Lower lobe of right lung (tissue), 2 donors: ENCODE measurements at regions not wholly inside any gene's neighbourhood (a gene's known extent, or its start where the extent isn't known, plus 50 kb on each side); places are given as distances from the start of the nearest gene placed in this dataset.

Experiments
- ATAC-seq, 2 donors: fragments of 200-7000 bp; cut with Tn5 transposase; one replicate each; pipeline ENCODE4 v1.9.1; 2020 to 2022; ENCODE audit warnings: mild to moderate bottlenecking in 2 of 2, moderate library complexity in 2 of 2
- DNase-seq: peaks from one replicate; pipeline ENCODE4 v3.0.0-alpha.2; 2020
- H3K27ac ChIP-seq: fragments of 200-600 bp; one replicate; pipeline ENCODE4 v1.8.0; 2022
- H3K27me3 ChIP-seq: fragments of 200-600 bp; one replicate; pipeline ENCODE4 v1.8.0; 2022; ENCODE audit warnings: low read depth
- H3K36me3 ChIP-seq: fragments of 200-600 bp; one replicate; pipeline ENCODE4 v1.8.0; 2022; ENCODE audit warnings: mild to moderate bottlenecking
- H3K4me1 ChIP-seq: fragments of 200-600 bp; one replicate; pipeline ENCODE4 v1.8.0; 2022
- H3K4me3 ChIP-seq: fragments of 200-600 bp; one replicate; pipeline ENCODE4 v1.8.0; 2022; ENCODE audit warnings: mild to moderate bottlenecking
- H3K9me3 ChIP-seq: fragments of 200-600 bp; one replicate; pipeline ENCODE4 v1.8.0; 2022
- CTCF ChIP-seq: fragments of 200-600 bp; IDR thresholded peaks from one replicate; pipeline ENCODE4 v1.8.0; 2022; ENCODE audit warnings: antibody characterized with exemption, mild to moderate bottlenecking
- intact Hi-C: fragments of 100-400 bp; cut with DNase I; formaldehyde crosslinking; loops from one replicate; pipeline ENCODE4 v1.11.0; 2022
- donor health status: DM: no; HTN: yes; CAD: no; lungs with severe emphysema.

- no peak for TF ChIP-seq CTCF
- no peak overlapping the region for H3K27ac ChIP-seq
- ATAC-seq (no peak), DNase-seq (no peak)
- no peak overlapping the region for H3K4me3 ChIP-seq
- no peaks in the 10 kb centered on the region for H3K4me1 ChIP-seq
- no peaks in the 10 kb centered on the region for H3K36me3 ChIP-seq
- intact Hi-C loops, result no loop called here
- no peaks in the 10 kb centered on the region for H3K27me3 ChIP-seq
- no peaks in the 10 kb centered on the region for H3K9me3 ChIP-seq
These were observed 220.7 kb downstream of the MZT1 start for GRCh38 chr13:72506706-72507105.

- no peak for TF ChIP-seq CTCF
- DNase-seq, result no peak
- no peak for ATAC-seq
- Histone ChIP-seq H3K4me3 (no peak overlapping the region), H3K9me3 (no peaks in the 10 kb centered on the region), H3K36me3 (no peaks in the 10 kb centered on the region), H3K27ac (no peak overlapping the region), H3K4me1 (no peaks in the 10 kb centered on the region), H3K27me3 (no peaks in the 10 kb centered on the region)
- intact Hi-C loops, result no loop called here
These were observed 222.1 kb downstream of the MZT1 start for GRCh38 chr13:72505376-72505775.

DNA sequence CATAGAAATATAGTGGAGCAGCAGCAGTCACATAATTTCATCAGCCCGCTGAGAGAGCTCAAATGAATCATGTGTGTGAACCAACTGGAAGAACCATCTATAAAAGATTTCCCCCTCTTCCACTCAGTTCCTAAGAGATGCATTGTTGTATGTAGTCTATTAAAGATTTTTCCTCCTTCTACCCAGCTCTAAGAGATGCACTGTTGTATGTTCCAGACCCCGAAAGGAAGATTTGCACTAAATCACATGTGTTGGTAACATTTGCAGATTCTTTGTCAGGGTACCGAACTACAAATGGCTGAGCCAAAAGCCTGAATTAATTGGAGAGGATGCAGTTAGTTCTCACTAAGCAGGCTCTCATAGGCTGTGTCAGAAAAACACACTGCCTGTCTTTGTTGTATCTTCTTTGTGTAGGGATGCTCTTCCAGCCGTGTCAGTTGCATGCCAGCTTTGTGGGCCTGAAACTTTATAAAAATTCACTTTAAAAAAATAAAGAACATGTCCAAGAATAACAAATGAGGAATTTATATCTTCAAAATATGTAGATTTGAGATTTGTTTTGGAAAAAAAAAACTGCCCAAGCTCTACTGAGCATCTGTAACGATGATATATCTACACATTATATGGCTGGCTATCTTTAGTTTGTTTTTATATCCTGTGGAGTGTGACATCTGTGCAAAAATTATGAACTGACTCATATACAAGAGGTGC lies 223.1 kb downstream of the MZT1 start:
- no peak overlapping the region for H3K27ac ChIP-seq
- H3K4me3 ChIP-seq, result no peak overlapping the region
- TF ChIP-seq CTCF, result no peak
- intact Hi-C loops, result no loop called here
- no peaks in the 10 kb centered on the region for H3K4me1 ChIP-seq
- no peak for DNase-seq
- no peak for ATAC-seq
- H3K27me3 ChIP-seq, result no peaks in the 10 kb centered on the region
- no peaks in the 10 kb centered on the region for H3K9me3 ChIP-seq
- no peaks in the 10 kb centered on the region for H3K36me3 ChIP-seq

GRCh38 chr13:72500851-72501250 lies 226.6 kb downstream of the MZT1 start:
- no peak for DNase-seq

DNA sequence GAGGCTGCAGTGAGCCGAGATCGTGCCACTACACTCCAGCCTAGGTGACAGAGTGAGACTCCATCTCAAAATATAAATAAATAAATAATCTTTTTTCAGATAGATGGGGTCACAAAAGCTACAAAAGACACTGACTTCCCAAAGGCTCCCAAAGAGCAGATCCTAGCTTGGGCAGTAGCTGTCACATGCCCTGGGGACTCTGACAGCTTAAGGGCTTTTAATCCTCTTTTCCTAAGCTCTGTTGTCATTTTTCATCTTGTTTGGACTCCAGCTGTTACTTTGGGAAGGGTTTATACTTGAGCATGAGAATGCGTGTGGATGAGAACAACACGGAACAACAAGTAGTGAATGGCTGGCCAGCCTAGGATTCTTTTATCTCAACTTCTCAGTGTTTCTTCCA lies 231.7 kb downstream of the MZT1 start:
- no peak for TF ChIP-seq CTCF
- ATAC-seq (no peak), DNase-seq (no peak)
- H3K4me1 ChIP-seq, result no peaks in the 10 kb centered on the region
- no peaks in the 10 kb centered on the region for H3K9me3 ChIP-seq
- intact Hi-C loops, result no loop called here
- no peak overlapping the region for H3K27ac ChIP-seq
- H3K4me3 ChIP-seq, result no peak overlapping the region
- H3K27me3 ChIP-seq, result no peaks in the 10 kb centered on the region
- H3K36me3 ChIP-seq, result no peaks in the 10 kb centered on the region

More at GRCh38 chr13:72500851-72501250, 226.6 kb downstream of the MZT1 start:
- Histone ChIP-seq H3K4me3 (no peak overlapping the region), H3K27me3 (no peaks in the 10 kb centered on the region), H3K27ac (no peak overlapping the region), H3K36me3 (no peaks in the 10 kb centered on the region), H3K4me1 (no peaks in the 10 kb centered on the region), H3K9me3 (no peaks in the 10 kb centered on the region)
- intact Hi-C loops, result no loop called here
- no peak for TF ChIP-seq CTCF
- ATAC-seq, result no peak
